ENCODE measurements at regions not wholly inside any gene's neighbourhood (a gene's known extent, or its start where the extent isn't known, plus 50 kb on each side); places are given as distances from the start of the nearest gene placed in this dataset.
"Not testable (repeated sequence)": the region's sequence is repeated elsewhere in the genome, so short reads cannot be mapped to it uniquely, and the experiment has no call there.

DNA sequence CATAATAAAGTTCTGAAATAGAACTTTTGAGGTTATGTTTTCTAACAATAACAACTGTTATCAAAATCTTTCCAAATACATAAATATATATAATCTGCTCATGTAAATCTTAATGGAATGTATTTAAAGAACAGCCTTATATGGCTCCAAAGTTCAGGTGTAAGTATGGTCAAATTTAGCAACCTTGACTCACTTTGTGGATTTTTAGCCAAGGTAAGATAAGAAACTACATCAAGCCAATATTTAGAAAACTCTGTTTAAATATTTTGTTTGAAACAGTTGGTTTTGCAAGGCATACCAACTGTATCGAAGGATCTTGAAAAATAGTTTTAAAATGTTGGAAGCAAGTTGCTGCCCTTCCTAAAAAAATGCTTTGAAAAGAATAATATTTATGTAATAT lies 228.9 kb upstream of the SEMA3D start:
- DNase-seq (ENCODE audit: low spot score): no peak

DNA sequence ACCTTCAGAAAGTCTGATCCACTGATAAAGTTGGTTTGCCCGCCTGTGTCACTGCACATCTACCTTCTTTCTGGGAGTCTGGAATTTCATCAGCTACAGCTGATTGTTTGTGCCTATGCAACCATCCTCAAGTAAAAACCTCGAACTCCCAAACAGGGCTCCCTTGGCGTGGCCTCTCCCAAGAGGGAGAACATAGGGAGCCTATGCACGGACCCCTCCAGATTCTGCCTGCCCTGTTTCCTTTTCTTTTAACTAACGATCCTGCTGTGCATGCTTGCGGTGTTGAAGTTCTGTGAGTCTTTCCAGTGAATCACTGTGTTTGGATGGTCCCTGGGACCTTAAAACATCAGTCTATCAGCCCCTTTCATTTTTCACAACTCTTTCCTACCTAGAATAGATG lies 226.9 kb upstream of the SEMA3D start:
- DNase-seq (ENCODE audit: low spot score): no peak

GRCh38 chr7:85412912-85413311 lies 226.1 kb upstream of the SEMA3D start:
- DNase-seq (ENCODE audit: low spot score): no peak

GRCh38 chr7:85407391-85407790 lies 220.5 kb upstream of the SEMA3D start:
- DNase-seq (ENCODE audit: low spot score): no peak

DNA sequence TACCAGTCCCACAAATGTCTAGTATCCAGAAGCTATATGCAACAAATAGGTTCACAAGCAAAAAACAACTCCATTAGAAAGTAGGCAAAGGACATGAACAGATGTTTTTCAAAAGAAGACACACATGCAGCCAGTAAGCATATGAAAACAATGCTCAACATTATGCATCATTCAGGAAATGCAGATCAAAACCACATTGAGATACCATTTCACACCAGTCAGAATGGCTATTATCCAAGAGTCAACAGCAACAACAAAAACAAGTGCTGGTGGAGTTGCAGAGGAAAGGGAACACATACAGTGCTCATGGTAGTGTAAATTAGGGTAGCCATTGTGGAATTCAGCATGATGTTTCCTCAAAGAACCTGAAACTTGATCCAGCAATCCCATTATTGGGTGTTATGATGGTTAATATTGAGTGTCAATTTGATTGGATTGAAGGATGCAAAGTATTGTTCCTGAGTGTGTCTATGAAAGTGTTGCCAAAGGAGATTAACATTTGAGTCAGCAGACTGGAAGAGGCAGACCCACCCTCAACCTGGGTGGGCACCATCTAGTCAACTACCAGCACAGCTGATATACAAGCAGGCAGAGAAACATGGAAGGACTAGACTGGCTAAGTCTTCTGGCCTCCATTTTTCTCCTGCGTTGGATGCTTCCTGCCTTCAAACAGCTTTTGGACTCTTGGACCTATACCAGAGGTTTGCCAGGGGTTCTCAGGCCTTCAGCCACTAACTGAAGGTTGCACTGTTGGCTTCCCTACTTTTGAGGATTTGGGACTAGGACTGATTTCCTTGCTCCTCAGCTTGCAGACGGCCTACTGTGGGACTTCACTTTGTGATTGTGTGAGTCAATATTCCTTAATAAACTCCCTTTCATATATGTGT lies 218.4 kb upstream of the SEMA3D start:
- DNase-seq (ENCODE audit: low spot score): no peak

DNA sequence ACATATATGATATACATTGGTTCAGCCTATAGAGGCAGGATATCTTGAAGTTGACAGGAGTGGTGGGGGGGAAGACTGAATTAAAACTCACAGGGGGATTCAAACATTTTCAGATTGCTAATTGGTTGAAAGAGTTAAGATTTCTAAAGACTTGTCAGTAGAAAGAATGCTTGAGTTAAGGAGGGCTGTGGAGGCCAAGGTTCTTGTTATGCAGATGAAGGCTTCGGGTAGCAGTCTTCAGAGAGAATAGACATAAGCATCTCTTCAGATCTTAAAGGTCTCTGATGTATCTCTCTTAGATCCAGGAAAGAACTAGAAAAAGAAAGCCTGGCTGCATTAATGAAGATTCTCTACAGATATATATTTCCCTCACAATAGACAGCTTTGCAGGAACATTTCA lies 209.8 kb upstream of the SEMA3D start:
- DNase-seq (ENCODE audit: low spot score): no peak

DNA sequence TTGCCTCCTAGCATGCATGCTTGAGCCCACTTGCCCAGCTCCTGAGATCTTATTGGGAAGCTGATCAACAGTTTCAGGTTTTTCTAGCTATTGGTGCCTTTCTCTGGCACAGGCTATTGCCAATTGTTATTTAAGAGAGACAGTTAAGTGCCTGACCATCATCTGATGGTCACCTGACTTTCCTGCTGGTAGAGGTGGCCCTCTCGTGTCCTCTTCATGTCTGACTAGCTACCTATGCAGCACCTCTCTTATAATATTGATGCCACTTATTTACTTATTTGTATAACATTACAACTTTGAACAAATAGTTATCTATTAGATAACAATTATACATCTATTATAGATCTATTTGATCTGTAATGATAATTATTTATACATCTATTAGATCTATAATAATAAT lies 205.9 kb upstream of the SEMA3D start:
- no peak for DNase-seq (ENCODE audit: low spot score)

DNA sequence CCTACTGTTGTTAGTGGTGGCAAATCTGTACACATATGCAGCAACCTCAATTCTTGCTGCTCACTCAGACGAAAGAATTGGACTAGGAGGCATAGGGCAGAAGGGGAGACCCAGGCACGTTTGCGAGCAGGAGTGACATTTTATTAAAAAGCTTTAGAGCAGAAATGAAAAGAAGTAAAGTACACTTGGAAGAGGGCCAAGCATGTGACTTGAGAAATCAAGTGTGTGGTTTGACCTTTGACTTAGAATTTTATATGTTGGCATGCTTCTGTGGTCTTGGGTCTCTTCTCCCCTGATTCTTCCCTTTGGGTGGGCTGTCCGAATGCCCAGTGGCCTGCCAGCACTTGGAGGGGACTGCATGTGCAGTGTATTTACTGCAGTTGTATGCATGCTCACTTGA lies 205.5 kb upstream of the SEMA3D start:
- no peak for DNase-seq (ENCODE audit: low spot score)

GRCh38 chr7:85386460-85386859 lies 199.6 kb upstream of the SEMA3D start:
- DNase-seq (ENCODE audit: low spot score): no peak

DNA sequence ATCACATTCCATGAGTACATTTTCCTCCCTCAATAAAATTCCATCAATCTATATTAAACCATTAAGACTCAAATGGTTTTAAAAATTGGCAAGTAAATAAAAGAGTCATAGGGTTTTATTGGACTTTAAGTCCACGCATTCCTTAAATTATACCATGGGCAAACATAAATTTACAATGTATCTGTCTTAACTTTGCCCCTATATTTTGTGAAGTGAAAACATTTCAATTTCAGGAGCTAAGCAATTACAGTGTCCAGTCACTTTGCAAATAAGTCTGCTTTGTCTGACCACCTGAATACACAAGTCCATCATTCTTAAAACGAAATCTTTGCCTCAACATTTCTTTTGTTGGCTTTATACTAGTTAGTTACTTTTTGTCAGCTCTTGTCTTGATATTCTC lies 197.5 kb upstream of the SEMA3D start:
- DNase-seq (ENCODE audit: low spot score): no peak

DNA sequence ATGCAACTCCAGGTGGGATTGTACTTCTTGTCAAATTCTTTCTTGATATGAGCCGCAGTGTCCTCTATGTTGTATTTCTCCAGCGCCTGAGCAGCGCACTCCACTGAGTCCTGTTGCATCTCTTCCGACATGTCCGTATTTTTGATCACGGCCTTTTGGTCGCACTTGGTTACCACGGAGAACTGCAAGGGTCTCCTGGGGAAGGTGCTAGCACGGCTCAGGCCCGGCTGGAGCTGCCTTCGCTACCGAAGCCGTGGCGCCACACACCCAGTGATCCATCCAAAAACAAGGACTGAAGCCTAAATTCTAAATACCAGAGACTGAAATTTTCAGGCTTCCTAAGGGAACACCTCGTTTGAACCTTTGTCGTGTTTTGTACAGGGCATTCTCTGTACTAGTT lies 194.4 kb upstream of the SEMA3D start:
- DNase-seq (ENCODE audit: low spot score): no peak

GRCh38 chr7:85376589-85376988 lies 189.7 kb upstream of the SEMA3D start:
- no peak for DNase-seq (ENCODE audit: low spot score)

DNA sequence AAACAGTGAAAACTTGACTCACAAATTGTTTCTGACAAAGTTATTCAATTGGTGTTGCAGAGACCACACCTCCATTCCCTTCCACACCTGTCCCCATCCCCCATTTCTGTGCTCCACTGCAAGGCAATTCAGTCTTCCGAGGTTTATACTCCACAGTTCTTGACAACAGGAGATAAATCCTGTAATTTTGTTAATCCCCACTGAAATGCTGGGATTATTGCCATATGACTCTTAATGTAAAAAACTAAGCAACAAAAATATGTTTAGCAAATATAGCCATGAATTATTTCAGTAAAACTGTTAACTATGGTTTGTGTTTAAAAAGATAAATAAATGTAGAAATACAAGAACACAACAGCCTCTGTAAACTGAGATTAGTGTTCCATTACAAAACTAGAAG lies 170.1 kb upstream of the SEMA3D start:
- DNase-seq (ENCODE audit: low spot score): no peak

DNA sequence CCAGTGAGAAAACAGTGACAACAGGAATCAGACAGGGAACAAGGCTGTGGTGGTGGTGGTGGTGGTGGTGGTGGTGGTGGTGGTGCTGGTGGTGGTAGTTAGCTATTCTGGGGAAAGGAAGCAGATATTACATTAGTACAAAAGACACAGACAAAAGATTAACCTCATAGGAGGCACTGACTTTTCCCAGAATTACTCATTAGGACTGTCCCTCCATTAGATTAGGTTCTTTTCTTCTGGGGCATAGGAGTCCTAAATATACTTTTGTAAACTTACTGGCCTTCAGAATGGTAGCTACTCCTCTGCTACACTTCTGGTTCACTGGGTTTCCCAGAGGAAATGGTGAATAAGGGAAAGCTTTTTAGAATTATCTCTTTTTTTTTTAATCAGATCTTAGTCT lies 156.6 kb upstream of the SEMA3D start:
- DNase-seq (ENCODE audit: low spot score): no peak

GRCh38 chr7:85342781-85343180 lies 155.9 kb upstream of the SEMA3D start:
- no peak for DNase-seq (ENCODE audit: low spot score)

- no peak for DNase-seq (ENCODE audit: low spot score)
Observed at GRCh38 chr7:85341973-85342372, 155.1 kb upstream of the SEMA3D start.

GRCh38 chr7:85341121-85341520 lies 154.3 kb upstream of the SEMA3D start:
- DNase-seq (ENCODE audit: low spot score): no peak

DNA sequence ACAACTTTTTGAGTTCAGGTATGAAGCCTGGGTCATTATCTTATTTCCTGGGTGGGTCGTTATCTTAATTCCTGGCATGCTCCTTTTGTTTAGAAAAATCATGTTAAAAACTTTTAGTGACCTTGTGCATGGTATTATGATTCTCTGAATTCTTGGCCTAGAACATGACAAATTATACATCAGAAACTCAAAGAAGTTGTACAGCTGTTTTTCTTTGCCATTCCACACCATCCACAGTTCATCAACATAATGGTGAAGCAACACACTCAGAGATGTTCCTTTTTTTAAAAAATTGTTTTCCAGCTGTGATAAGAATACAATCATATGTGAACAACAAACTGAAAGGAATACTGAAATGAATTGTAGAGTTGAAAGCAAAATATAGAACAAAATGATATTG lies 149.2 kb upstream of the SEMA3D start:
- no peak for DNase-seq (ENCODE audit: low spot score)

GRCh38 chr7:85335113-85335512 lies 148.3 kb upstream of the SEMA3D start:
- not testable (repeated sequence) for DNase-seq (ENCODE audit: low spot score)

GRCh38 chr7:85328456-85328998 lies 141.7 kb upstream of the SEMA3D start:
- DNase-seq (ENCODE audit: low spot score): no peak

DNA sequence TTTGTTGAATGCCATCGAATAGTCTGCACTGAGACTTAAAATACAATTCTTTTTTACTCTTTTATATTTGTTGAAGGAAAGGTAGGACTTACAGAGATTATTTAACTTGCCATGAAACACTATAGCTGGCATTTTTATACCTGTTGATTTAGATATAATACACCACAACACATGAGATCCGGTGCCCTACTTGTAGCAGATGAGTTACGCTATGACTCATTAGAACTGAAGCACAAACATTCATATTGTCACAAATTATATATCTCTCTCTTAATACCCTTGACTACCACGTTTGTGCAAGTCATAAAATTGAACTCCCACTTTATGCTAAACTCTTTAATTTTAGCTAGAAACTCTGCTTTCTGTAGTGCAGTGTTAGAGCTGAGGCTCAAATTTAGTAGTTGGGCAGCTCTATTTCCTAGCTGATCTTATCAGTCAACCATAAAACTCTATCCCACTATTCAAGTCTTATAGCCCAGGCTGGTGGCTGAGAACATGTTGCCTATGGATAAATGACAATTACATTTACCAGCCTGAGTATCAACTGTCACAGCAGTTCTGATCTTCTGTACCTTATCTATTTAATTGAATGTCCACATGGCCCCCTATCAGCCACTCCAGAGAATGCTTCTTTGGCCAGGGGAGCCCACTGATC lies 137.4 kb upstream of the SEMA3D start:
- DNase-seq (ENCODE audit: low spot score): no peak

DNA sequence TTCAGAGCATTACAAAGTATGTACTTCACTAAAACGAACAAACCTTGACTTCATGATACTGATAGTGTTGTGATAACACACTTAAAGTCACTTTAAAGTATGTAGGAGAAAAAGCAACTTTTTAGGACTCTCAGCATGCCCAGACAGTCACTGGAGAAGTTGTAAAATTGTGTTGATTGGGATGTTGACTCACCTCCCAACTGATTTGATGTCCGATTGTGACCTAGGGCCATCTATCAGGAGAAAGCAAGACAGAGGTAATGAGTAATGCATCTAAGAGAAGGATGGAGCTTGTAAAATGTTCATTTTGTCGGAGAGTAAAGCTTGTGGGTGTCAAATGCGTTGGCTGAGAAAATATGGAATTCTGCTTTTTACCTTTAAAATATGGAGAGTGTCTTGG lies 135.4 kb upstream of the SEMA3D start:
- DNase-seq (ENCODE audit: low spot score): no peak

DNA sequence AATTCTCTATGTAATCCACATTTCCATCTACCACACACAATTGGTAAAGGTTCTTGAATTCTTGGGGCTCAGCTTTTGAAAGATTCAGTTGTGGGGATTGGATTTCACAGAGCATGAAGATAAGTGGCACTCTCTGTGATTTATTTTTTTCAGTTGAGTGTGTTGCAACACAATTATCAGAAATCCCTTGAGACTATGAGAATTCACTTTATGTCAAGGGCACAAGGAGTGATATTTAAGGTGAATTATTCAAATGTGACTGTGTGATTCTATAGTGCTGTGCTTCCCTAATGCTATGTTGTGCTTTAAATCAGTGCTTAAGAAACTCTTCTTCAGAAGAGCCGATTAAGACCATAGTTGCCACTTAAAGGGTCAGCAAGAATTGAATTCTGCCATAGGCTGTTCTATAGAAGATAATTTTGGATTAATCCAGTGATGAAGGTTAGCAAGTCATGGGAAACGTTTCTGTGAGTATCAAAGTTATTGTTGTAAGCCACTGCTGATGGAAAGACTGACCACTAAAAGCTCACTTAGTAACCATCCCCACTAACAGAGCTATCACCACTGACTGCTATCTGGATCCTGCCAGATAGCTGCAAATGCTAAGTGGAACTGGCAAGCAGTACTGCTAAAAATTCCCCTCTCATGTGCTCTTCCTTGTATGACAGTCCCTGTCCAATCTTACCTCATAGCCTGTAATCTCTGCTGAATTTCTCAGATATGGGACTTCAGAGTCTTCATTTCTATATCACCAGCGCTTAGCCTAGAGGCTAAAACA lies 134.0 kb upstream of the SEMA3D start:
- no peak for DNase-seq (ENCODE audit: low spot score)

Measured in AG08396 (cell line).